ENCODE measurements at regions not wholly inside any gene's neighbourhood (a gene's known extent, or its start where the extent isn't known, plus 50 kb on each side); places are given as distances from the start of the nearest gene placed in this dataset.

- no peak overlapping the region for H3K27ac ChIP-seq (ENCODE audit: insufficient read depth, low read length)
- no peak overlapping the region for H3K4me3 ChIP-seq (ENCODE audit: insufficient read depth, low read depth, low read length)
- H3K14ac ChIP-seq (replicated peaks; ENCODE audit: low read depth, low read length): no peak overlapping the region
- H3K27me3 ChIP-seq (ENCODE audit: control insufficient read depth, insufficient read depth, low read length): no peaks in the 10 kb centered on the region
- in situ Hi-C loops (cut with MboI; ENCODE audit: low sequenced_read_pairs): no loop called here
- H3K4ac ChIP-seq (ENCODE audit: low read depth, low read length): no peak overlapping the region
- intact Hi-C loops (cut with micrococcal nuclease): no loop called here
- H3K4me1 ChIP-seq (ENCODE audit: control insufficient read depth, insufficient read depth, low read length): no peaks in the 10 kb centered on the region
- WGBS, 2 experiments (ENCODE audit: extremely low coverage in 2 of 2, insufficient read length in 1 of 2): no CpG with 5 or more reads among the region's 2 CpGs
- H4K91ac ChIP-seq (ENCODE audit: insufficient read depth, low read depth, low read length): no peak overlapping the region
- H3K79me1 ChIP-seq (ENCODE audit: low read depth in 1 of 2, low read length in 2 of 2): no peaks in the 10 kb centered on the region
- H3K36me3 ChIP-seq (ENCODE audit: control insufficient read depth, insufficient read depth, low read length): no peaks in the 10 kb centered on the region
- dilution Hi-C loops (cut with HindIII; ENCODE audit: low sequenced_read_pairs, unreplicated experiment): no loop called here
- H2AK9ac ChIP-seq (replicated peaks; ENCODE audit: low read depth, low read length, poor library complexity): no peak overlapping the region
- no peak overlapping the region for H2BK15ac ChIP-seq (ENCODE audit: low read depth, low read length)
- H3K9me1 ChIP-seq (ENCODE audit: insufficient read depth, low read length): no peaks in the 10 kb centered on the region
- no peak overlapping the region for H2AFZ ChIP-seq (replicated peaks; ENCODE audit: low read length, poor library complexity)
- BruUV-seq (replicated peaks): no TSS peak
- no peak overlapping the region for H3K9ac ChIP-seq (ENCODE audit: low read depth, low read length)
- no peak overlapping the region for H2AK5ac ChIP-seq (ENCODE audit: low read depth, low read length)
- ChIA-PET CTCF (no interaction called here), POLR2A (ENCODE audit: unreplicated experiment) (no interaction called here)
- no peaks in the 10 kb centered on the region for H4K20me1 ChIP-seq (ENCODE audit: insufficient read depth, low read length)
- ATAC-seq (ENCODE audit: low read depth) (no peak), DNase-seq (no peak)
- no peak overlapping the region for H3K56ac ChIP-seq (ENCODE audit: extremely low read depth, insufficient read depth, low read length)
- no peak overlapping the region for H2BK20ac ChIP-seq (ENCODE audit: low read depth, low read length)
- no peak overlapping the region for H3K23ac ChIP-seq (ENCODE audit: low read depth, low read length)
- H4K5ac ChIP-seq (ENCODE audit: low read depth, low read length): no peak overlapping the region
- TF ChIP-seq MAFK (IDR thresholded peaks at IDR 0.05; ENCODE audit: low read depth, low read length) (no peak), SMC3 (IDR thresholded peaks at IDR 0.05; ENCODE audit: low read depth, low read length) (no peak), RAD21 (IDR thresholded peaks at IDR 0.05; ENCODE audit: low read length) (no peak), ELK1 (IDR thresholded peaks at IDR 0.05; ENCODE audit: borderline replicate concordance, low read depth, low read length) (no peak), RFX5 (IDR thresholded peaks at IDR 0.05; ENCODE audit: low read depth, low read length) (no peak), CTCF (conservative IDR thresholded peaks at IDR 0.05; ENCODE audit: low read depth, low read length) (no peak), NFE2L2 (IDR thresholded peaks at IDR 0.05; ENCODE audit: low read depth, low read length) (no peak), CEBPB (IDR thresholded peaks at IDR 0.05; ENCODE audit: low read depth, low read length) (no peak), BHLHE40 (IDR thresholded peaks at IDR 0.05; ENCODE audit: low read depth, low read length) (no peak), RCOR1 (IDR thresholded peaks at IDR 0.05; ENCODE audit: insufficient replicate concordance, low read length) (no peak), USF2 (IDR thresholded peaks at IDR 0.05; ENCODE audit: low read depth, low read length) (no peak)
- no peaks in the 10 kb centered on the region for H3K9me3 ChIP-seq (ENCODE audit: control insufficient read depth, insufficient read depth, low read length)
- H3K18ac ChIP-seq (ENCODE audit: low read depth, low read length): no peak overlapping the region
- H2BK5ac ChIP-seq (ENCODE audit: low read depth, low read length, poor library complexity, severe bottlenecking): no peak overlapping the region
- H2BK120ac ChIP-seq (ENCODE audit: low read depth, low read length): no peak overlapping the region
- H3K4me2 ChIP-seq (ENCODE audit: low read depth, low read length): no peak overlapping the region
- H4K8ac ChIP-seq (ENCODE audit: low read depth in 2 of 2, low read length in 2 of 2): no peak overlapping the region
Observed at GRCh38 chr18:34540897-34541296, 169.2 kb upstream of the DTNA start.
